Daoy (cell line): ENCODE measurements at regions not wholly inside any gene's neighbourhood (a gene's known extent, or its start where the extent isn't known, plus 50 kb on each side); places are given as distances from the start of the nearest gene placed in this dataset.

ENCODE experiments used
- DNase-seq: peaks from one replicate; pipeline ENCODE4 v3.0.0-alpha.2; 2015; ENCODE audit warnings: low read depth

DNA sequence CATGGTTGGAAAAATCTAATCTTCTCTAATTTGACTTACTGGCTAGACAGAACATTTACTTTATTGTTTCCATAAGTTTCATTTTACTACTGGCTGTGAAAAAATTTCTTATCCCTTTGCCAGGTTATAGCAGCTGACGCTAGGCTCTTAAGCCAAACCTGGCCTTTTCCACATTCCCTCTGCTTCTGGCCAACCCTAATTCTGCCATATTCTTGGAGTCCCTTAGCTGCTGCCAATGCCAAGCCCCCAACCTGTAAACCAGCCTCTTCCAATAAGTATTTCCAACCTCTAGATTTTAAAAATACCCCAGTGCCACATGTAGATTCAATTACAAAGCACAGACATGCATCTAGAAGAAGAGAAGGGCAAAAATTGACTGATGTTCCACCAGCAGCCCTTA lies 452.3 kb upstream of the MEX3C start:
- no peak for DNase-seq

DNA sequence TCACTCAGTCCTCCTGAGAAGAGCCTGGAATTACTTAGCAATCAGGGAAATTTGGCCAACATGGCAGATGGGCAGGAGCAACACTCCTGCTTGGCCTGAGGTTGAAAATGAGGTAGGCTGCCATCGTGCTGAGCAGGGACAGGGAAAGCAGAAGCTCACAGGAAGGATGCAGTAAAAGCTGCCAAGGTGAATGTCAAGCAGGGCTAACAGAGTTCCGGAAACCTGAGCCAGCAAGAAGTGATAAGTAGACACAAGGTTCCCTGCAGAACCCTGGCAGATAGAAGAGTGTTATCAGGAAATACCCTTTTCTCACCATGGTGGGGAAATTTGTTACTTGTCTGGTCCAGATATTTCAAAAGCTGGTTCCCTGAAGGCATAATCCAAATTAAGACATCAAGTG lies 454.3 kb upstream of the MEX3C start:
- no peak for DNase-seq

DNA sequence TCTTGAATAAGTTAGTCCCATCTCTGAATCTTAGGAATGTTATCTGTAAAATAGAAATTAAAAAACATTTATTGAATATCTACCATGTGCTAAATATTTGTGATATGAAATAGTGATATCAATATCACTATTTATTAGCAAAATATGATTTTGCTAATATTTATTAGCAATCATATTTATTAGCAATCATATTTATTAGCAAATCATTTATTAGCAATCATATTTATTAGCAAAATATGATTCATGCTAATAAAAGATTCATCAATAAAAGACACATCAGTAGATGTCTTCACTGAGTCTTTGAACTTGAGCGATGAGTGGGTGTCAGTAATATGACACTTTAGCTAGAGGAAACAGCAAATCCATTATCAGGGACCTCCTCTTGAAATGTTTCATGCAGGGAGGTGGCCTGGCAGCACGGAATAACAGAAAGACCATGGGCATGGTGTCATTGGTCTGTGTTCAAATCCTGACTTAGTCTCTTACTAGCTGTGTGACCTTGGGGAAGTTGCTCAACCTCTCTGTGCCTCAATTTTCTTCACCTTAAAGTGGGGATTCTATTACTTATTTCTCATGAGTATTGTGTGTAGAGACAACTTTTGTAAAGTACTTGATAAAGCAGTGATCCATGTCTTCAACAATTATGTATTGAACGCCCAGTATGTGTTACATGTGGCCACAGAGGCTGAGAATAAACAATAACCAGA lies 456.2 kb upstream of the MEX3C start:
- DNase-seq: no peak

DNA sequence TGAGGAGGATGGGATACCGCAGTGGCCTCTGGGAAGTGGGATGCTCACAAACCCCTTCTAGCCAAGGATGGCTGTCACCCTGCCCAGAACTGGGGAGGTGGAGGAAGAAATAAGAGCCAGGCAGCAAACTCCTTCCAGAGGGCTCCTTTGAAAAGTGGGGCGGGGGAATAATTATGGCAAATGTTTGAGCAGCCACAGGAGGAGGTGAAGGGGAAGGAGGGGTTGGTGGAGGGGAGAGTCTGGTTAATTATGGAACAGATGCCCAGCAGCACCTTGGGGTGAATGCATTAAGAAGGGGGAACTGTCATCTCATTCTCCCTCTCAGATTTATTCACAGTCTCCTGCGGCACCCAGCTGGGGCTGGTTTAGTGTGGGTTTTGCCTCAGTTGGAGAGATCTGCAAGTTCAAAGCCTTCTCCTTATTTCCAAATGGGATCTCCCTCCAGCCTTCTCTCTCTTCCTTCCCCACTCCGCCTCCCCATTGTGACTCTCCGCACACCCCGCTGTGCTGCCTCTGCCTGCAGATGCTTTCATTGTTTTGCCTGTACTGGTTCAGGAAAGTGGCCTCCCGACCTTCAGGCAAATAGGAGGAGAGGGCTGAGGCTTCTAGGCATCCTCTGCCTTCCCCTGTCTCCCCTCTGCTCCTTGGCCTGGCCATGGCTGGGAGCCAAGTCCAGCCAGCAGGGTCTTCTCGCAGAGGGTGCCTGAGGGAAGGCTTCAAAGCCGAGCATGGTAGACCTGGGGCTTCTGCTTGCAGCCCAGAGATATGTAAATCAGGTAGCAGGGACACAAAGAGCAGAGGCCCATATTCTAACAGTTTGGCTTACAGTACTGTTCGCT lies 457.2 kb upstream of the MEX3C start:
- DNase-seq: no peak

DNA sequence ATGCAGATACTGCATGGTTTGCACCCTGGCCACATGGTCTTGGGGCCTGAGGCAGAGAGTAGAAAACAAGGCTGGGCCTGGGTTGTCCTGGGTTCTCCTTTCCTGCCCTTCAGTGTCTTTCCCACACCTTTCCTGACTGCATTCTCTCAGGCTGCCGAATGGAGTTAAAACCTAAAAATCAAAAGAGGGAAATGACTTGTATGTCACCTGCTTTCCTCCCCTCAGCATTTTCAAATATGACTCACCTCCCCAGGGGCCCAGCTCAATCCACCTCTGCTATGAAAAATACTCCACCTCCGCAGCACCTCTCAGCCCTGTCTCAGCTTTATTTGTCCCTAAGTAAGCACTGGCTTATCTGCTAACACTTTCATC lies 457.8 kb upstream of the MEX3C start:
- DNase-seq: no peak

DNA sequence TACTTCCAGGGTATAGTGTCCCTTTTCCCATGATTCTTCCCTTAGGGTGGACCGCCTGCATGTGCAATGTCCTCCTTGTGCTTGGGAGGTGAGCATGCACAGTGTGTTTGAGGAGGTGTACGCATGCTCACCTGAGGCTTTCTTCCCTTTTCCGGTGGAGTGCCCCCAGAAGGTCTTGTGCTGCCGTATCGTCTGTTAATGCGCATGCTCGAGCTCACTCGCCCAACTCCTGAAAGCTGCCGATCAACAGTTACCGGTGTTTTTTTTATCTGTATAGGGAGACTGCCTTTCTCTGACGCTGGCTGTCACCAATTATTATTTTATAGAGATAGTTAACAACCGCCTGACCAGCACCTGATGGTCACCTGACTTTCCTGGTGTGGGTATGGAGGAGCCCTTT lies 458.8 kb upstream of the MEX3C start:
- DNase-seq: no peak

DNA sequence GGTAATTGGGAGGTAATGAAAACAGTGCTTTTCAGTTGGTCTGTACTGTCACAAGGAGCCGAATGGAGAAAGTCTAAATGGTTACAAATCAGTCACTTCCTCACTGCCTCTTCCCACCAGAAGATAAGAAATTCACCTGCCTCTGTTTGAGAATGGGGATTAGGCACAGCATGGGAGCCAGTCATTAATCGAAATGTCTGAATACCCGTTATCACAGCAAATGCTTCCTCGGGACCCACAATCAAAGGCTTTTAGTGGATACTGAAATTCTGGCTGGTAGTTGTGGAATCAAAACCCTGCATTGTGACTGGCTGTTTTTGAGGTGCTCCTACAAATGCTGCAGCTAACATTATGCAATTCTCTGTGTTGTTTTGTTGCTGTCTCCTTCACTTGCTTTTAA lies 461.0 kb upstream of the MEX3C start:
- DNase-seq: no peak

DNA sequence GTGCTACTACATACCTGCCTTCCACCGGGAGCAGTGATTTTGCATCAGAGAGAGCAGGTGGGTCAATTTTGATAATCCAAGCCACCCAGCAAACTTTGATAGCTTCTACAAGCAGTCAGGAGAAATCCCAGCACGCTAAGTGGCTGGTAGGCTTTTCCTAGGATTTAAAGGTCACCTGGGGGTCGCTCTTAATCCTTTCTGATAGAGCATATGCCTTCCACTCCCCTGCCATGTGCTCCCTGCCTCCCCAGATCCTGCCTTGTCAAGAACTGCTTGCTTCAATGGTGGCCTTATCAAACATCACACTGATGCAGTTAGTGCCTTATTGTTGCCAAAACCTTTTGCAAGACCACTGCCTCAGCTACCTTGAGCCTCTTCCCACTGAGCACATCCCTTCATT lies 462.3 kb upstream of the MEX3C start:
- no peak for DNase-seq

DNA sequence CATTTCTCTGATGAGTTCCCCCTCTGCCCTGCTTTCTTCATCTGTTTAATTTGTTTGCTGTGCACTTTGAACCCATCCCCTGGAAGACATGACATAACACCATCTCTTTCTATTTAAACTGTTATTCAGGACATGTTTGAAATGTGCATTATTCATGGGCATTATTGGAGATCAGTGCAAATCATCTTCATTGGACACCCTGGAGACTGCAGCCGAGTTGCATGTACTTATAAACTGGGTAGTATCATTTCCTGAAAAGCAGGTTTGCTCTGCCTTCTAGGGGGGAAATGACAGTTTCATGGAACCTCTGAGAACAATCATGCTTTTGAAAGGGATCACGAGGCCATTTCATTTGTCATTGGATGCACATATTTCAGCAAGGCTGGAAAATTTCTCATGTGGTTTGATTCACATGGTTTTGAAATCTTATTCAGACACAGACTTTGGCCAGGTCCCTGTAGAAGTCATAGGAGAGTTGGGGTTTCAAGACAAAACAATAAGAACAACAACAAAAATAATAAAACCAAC lies 462.8 kb upstream of the MEX3C start:
- DNase-seq: no peak

DNA sequence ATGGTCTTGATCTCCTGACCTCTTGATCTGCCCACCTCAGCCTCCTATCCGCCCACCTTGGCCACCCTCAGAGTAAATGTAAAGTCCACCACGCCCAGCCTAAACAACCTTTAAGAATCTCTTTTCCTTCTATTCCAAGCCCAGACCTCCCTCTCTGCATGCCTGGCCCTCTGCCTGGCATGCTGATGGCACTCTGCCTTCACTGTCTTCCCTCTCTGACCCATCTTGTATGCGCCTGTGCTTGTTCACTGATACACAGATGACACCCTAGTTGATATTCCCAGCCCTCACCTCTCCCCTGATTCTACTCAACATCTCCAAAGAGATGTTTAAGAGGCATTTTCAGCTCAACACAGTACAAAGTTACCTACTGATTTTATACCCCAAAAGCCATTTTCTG lies 466.8 kb upstream of the MEX3C start:
- no peak for DNase-seq

DNA sequence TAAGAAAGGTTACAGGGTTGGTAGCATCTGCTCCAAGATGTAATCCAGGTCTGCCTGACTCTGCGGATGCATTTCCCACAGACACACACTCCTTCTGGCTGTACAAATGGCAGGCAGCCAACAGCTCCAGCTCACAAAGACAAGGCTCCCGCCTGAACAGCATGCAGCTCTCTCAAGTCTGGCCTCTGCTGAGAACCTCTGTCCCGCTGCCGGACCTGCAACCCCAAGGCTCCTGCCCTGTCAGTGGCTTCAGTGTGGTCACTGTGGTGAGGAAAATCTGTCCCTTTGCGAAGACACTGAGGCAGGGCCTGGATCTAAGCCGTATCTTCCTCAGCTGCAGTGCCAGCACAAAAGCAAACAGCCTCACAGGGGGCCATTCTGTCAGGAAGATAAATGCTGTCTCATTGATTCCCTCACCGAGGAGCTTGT lies 469.3 kb upstream of the MEX3C start:
- DNase-seq: no peak

DNA sequence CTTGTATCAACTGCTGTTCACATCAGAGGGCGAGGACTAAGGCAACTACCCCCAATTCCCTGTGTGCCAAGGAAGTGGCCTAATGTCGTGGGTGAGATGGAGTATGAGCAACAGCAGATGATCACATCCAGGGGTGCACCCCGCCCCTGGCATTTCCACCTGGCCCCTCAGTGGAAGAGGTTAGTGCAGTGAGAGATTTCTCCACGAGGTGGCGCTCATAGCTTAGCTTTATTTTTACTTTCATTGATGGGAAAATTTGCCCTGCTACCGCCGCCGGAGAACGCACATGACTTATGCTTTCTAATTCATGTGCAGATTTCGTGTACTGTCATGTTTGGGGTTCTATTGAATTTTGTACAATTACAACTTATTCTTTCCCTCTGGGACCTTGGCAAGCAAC lies 470.6 kb upstream of the MEX3C start:
- DNase-seq: no peak

DNA sequence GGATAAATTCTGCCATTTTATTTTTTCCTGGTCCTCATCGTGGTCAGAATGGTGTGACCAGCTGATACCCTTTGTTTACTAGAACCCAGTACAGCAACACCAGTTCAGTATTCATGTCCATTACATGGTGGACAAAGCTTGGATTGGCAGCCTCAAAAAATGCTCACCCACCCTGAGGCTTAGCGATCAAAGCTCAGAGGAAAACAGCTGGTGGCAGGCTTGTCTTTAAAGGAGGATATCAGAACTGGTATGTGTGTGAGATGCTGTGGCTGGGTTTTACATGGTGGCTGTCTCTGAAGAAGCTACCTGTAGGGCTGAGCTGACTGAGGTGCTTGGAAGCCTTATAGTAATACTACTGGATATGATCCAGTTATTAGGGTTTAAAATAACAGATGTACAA lies 471.1 kb upstream of the MEX3C start:
- DNase-seq: no peak

DNA sequence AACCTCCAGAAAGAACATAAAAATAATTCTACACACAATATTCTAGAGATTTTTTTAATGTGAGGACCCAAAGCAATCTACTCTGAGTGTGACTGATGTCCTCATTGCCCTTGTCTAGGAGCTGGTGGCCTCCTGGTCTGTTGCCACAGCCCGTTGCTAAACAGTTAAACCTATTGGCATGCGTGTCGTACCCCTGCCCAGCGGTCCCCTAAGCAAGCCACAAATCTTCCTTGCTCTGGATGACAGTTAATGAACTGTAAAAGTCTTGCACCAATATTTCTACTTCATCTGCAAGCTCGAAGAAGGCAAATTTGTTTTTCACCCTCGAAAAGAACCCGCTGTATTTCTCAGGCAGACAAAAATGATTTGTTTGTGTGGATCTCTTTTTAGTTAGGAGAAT lies 489.1 kb upstream of the MEX3C start:
- no peak for DNase-seq

DNA sequence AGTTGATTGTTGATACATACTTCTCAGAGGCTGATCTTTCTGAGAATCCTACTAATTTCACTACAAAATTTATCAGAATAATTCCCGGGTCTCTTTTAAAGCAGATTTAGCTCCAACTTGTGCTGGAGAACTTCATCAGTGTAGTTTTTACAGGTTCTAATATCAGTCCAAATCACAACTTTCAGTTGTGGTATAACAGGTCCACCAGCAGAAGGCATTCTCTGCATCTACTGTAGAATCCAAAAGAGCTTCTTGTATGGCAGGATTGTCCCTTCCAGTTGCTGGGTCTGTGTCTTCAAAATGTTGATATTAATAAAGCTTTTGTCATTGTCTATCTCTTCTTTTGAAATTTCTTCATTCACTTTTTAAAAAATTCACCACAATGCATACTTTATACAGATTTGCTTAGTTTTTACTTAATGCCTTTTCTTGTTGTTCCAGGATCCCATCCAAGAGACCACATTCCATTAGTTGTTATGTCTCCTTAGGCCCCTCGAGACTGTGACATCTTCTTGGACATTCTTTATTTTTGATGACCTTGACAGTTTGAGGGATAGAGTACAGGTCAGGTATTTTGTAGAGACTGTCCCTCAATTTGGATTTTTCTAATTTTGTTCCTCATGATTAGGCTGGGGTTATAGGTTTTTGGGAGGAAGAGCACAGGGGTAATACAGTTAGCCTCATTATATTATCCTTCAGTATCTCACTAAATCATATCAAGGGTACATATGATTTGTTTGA lies 490.5 kb upstream of the MEX3C start:
- DNase-seq: no peak

DNA sequence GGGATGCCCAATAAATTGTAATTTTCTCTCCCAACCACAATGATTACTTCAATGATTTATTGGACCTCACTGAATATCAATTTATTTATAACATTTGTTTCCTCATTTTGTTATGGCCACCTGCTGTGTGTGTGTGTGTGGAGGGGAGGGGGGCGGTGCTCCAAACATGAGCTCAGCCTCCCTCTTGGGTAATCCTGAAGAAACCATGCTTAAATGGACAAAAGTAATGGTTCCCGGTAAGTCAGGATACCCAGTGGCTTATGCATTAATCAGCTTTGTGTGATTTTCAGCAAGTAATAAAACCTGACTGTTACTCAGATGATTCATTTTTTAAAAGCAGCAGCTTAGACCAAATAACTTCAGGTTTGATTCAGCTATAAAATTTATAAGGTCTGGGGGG lies 495.1 kb upstream of the MEX3C start:
- no peak for DNase-seq

DNA sequence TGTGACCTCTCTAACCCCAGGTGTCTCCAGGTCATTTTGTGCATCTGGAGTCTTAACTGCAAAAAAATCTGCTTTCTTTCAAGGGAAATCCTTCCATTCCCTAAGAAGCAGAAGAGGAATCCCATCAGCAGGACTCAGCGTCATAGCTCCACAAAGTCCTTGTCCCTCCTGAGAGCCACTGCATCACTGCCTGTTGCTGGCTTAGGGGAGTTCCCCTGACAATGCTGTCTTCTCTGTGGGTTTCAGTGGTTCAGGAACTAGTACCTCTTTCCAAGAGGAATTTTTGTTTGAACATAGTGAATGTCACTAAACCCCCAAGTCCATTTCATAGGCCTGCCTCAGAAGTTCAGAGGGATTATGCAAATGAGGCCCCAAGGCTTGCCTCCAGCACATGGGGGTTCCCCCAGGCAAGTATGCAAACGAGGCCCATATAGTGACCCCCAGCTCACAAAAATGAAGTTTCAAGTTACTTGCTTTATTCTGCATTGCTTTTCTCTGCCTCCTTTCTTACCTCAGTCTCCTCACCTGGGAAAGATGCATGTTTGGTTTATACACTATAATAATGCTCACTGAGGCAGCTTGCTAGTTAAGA lies 513.9 kb upstream of the MEX3C start:
- no peak for DNase-seq

DNA sequence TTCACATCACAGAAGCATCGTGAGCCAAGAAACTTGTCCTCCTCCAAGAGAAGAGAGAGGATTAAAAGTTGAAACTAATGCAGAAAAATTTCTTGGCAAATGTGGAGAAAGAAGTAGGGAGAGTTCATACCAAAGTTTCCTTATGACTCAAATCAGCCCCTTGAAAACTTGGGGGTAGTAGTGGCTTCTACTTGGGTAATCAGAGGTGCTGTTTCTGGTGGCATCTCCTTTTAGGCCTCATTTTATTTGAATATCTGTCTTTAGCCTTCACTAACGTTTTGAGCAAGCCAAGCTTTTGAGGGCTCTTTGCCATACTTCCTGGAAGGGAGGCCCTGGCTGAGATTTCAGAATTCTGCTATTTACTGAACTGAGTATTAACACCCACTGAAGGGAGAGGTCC lies 515.3 kb upstream of the MEX3C start:
- no peak for DNase-seq

DNA sequence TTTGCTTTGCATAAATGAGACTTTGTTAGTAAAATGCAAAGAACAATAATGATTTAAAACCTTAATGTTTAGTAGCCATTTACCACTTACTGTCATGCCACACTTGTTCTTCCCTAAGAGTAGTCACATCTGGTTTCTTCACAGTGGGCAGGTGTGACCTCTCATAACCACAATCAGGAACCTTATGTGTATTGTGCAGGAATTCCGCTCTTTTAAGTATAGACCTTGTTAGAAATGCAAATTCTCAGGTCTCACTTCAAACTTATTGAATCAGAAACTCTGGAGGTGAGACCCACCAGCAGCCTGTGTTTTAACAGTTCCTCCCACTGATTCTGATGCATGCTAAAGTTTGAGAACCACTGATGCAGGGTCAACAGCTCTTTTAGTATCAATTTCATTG lies 518.8 kb upstream of the MEX3C start:
- DNase-seq: no peak

DNA sequence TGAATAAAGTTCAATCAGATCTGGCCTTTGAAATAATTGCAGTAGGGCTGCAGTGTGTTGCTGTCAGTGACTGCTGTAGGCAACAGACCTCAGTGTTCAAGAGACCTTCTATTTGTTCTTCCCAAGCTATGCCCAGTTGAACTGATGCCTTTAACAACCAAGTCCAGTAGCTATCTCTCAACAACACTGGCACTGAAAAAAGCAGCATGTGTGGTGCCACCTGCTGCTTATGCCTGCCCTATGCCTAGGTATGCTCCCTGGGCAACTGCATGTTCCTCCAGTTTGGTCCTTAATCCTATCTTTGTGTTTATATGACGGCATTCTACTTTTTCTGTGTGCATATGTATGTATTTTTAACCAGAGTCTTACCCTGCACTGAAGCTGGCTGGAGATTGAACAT lies 523.9 kb upstream of the MEX3C start:
- DNase-seq: no peak

DNA sequence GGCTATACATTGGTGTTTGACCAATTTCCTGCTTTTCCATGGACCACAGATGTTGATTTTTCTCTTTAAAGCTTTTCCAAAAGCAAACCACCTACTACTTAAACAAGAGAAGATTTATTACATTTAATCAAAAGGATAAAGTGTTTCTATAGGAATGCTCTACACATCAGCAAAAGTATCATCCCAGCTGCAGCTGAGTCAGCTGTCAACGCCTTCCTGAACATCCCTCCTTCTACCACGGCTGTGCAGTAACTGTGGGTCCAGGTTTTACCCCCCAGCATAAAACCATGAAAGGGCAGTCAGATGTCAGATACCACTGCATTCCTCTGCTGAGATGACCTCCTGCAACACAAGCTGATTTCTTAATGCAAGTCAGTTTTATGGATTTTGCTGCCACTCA lies 524.5 kb upstream of the MEX3C start:
- DNase-seq: no peak
